ENCODE measurements at regions not wholly inside any gene's neighbourhood (a gene's known extent, or its start where the extent isn't known, plus 50 kb on each side); places are given as distances from the start of the nearest gene placed in this dataset.

DNA sequence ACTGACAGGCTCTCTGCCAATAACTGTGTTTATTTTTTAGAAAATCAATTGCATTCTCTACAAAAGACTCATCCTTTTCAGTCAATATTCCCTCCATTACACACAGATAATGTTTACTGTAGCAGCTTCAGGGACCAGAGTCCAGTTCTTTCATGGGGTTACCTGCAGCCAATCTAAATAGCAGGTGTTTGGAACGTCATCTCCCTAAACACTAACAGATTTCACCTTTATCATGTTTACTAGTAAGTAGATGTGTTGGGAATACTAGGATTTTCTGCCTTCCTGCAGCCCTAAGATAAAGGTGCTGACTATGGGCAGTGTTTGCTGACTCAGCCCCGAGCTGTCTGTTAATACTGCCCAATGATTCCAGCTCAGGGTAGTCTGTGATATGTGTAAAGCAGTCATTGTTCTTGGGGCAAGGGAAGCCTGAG is 447.0 kb downstream of the KIF4B start:
- TF ChIP-seq, protein P1, sequence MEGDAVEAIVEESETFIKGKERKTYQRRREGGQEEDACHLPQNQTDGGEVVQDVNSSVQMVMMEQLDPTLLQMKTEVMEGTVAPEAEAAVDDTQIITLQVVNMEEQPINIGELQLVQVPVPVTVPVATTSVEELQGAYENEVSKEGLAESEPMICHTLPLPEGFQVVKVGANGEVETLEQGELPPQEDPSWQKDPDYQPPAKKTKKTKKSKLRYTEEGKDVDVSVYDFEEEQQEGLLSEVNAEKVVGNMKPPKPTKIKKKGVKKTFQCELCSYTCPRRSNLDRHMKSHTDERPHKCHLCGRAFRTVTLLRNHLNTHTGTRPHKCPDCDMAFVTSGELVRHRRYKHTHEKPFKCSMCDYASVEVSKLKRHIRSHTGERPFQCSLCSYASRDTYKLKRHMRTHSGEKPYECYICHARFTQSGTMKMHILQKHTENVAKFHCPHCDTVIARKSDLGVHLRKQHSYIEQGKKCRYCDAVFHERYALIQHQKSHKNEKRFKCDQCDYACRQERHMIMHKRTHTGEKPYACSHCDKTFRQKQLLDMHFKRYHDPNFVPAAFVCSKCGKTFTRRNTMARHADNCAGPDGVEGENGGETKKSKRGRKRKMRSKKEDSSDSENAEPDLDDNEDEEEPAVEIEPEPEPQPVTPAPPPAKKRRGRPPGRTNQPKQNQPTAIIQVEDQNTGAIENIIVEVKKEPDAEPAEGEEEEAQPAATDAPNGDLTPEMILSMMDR (IDR thresholded peaks at IDR 0.05) = no peak
- no peak for TF ChIP-seq FOSL2 (IDR thresholded peaks at IDR 0.05)
- TF ChIP-seq FOSL2 (CRISPR knock-in tag; IDR thresholded peaks at IDR 0.05) = no peak
- no peak for TF ChIP-seq CHD4 (IDR thresholded peaks at IDR 0.05; ENCODE audit: borderline replicate concordance)
- no peak for TF ChIP-seq GATA3 (IDR thresholded peaks at IDR 0.05; ENCODE audit: borderline replicate concordance)
- TF ChIP-seq BHLHE40 (IDR thresholded peaks at IDR 0.05; ENCODE audit: low read depth, low read length) = no peak
- TF ChIP-seq RARB (CRISPR knock-in tag; IDR thresholded peaks at IDR 0.05) = no peak
- TF ChIP-seq RAD21 (conservative IDR thresholded peaks at IDR 0.05 in 1 of 2, IDR thresholded peaks at IDR 0.05 in 1 of 2) = no peak
- no peak for TF ChIP-seq CHD2 (IDR thresholded peaks at IDR 0.05; ENCODE audit: low read length, partially characterized antibody)

Measured in A549 (cell line).